AG10803 (cell line): ENCODE measurements at regions not wholly inside any gene's neighbourhood (a gene's known extent, or its start where the extent isn't known, plus 50 kb on each side); places are given as distances from the start of the nearest gene placed in this dataset.
"Not testable (repeated sequence)": the region's sequence is repeated elsewhere in the genome, so short reads cannot be mapped to it uniquely, and the experiment has no call there.

ENCODE experiments used
- DNase-seq: peaks from one replicate; pipeline ENCODE4 v3.0.0; 2010; ENCODE audit warnings: low read depth
- H3K4me3 ChIP-seq: 2 replicates; pipeline ENCODE4 v1.5.1; 2011; ENCODE audit warnings: mild to moderate bottlenecking, low read length, control low read depth
- TF ChIP-seq, protein P1 (sequence below): conservative IDR thresholded peaks from 2 replicates; pipeline ENCODE4 v1.5.1; 2011; ENCODE audit warnings: mild to moderate bottlenecking, low read length, control low read depth, inconsistent platforms

DNA sequence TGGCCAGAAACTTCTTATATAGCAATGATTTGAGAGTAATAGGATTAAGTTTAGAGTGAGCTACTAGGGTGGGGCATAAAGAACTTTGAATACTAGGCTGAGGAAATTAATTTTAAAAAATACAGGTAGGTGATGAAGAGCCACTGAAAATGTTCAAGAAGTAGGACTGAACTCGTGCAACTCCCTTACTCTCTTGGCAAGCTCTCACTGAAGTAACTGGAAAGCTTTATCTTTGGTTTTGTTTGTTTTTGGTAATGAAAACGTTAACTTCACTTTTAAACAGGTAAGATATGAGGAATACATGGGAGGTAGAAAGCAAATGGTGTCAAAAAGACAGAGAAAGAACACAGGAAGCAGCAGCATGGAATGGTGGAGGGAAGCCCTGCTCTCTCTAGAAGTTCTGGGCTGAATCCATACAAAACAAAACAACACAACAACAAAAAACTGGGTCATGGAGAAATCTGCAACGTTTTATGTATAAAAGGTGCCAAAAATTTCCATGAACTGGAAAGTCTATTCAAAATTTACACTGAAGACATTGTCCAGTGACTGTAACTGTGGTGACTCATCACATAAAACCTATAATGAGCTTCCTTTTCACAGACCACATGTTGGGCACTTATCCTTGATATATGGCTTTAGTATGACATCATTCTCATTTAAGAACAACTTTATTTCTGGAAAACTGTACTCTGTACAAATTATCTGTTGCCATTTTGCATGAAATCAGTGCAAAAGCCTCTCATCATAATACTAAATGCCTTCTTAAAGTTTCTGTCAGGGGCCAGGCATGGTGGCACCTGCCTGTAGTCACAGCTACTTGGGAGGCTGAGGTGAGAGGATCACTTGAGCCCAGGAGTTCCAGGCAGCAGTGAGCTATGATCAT lies 91.2 kb upstream of the CHD1 start:
- TF ChIP-seq, protein P1, sequence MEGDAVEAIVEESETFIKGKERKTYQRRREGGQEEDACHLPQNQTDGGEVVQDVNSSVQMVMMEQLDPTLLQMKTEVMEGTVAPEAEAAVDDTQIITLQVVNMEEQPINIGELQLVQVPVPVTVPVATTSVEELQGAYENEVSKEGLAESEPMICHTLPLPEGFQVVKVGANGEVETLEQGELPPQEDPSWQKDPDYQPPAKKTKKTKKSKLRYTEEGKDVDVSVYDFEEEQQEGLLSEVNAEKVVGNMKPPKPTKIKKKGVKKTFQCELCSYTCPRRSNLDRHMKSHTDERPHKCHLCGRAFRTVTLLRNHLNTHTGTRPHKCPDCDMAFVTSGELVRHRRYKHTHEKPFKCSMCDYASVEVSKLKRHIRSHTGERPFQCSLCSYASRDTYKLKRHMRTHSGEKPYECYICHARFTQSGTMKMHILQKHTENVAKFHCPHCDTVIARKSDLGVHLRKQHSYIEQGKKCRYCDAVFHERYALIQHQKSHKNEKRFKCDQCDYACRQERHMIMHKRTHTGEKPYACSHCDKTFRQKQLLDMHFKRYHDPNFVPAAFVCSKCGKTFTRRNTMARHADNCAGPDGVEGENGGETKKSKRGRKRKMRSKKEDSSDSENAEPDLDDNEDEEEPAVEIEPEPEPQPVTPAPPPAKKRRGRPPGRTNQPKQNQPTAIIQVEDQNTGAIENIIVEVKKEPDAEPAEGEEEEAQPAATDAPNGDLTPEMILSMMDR: no peak
- DNase-seq: peak; percentile 94
- no peak overlapping the region for H3K4me3 ChIP-seq

DNA sequence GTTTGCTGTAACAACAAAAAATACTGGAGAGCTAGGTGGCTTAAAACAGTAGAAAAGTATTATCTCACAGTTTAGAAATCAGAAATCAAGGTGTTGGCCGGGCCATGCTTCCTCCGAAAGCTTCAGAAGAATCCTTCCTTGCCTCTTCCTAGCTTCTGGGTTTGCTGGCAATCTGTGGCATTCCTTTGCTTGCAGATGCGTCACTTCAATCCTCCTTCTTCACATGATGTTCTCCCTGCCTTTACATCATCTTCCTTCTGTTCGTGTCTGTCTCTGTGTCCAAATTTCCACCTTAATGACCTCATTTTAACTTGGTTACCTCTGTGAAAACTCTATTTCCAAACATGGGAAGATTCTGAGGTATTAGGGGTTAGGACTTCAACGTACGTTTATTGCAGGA lies 90.4 kb upstream of the CHD1 start:
- TF ChIP-seq, protein P1: no peak

DNA sequence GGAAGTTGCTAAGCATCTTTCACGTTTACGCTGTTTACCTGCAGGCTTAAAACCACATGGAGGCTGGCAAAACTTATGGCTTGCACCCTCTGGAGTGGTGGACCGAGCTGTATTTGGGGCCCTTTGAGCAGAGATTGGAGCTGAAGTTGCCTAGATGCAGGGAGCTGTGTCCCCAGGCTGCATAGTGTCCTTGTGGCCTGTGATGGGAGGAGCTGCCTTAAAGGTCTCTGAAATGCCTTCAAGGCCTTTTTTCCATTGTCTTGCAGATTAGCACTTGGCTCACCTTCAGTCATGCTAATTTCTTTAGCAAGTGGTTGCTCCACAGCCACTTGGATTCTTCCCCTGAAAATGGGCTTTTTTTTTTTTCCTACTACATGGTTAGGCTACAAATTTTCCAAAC lies 81.5 kb upstream of the CHD1 start:
- TF ChIP-seq, protein P1: no peak
- DNase-seq: no peak

More for the DNA sequence above, 90.4 kb upstream of the CHD1 start:
- peak; percentile 66 for DNase-seq
- no peak overlapping the region for H3K4me3 ChIP-seq

DNA sequence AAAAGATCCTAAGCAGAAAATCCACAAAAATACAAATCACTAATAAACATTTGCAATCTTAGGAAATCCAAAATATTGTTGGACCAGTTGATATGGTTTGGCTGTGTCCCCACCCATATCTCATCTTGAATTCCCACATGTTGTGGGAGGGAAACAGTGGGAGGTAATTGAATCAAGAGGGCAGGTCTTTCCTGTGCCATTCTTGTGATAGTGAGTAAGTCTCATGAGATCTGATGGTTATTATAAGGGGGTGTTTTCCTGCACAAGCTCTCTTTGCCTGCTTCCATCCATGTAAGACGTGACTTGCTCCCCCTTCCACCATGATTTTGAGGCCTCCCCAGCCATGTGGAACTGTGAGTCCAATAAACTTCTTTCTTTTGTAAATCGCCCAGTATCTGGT lies 79.2 kb upstream of the CHD1 start:
- not testable (repeated sequence) for DNase-seq, H3K4me3 ChIP-seq

More for the DNA sequence above, 81.5 kb upstream of the CHD1 start:
- no peak overlapping the region for H3K4me3 ChIP-seq

DNA sequence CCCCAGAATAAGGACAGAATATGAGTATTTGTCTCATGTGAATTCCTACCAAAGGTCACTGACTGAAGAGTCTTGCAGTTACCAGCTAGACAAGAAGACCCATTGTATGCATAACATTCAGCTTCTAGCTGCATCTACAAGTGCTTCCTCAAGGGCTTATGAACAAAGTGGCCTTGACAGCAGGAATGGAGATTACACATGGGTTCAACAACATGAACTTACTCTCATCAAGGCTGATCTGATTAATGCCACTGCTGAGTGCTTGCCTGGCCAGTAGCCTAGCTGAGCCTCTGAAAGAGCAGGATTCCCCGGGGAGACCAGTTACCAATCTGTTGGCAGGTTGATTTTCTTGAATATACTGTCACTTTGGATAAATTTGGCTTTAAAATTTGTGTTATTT lies 76.7 kb upstream of the CHD1 start:
- no peak for DNase-seq
- H3K4me3 ChIP-seq: no peak overlapping the region
- TF ChIP-seq, protein P1: no peak

DNA sequence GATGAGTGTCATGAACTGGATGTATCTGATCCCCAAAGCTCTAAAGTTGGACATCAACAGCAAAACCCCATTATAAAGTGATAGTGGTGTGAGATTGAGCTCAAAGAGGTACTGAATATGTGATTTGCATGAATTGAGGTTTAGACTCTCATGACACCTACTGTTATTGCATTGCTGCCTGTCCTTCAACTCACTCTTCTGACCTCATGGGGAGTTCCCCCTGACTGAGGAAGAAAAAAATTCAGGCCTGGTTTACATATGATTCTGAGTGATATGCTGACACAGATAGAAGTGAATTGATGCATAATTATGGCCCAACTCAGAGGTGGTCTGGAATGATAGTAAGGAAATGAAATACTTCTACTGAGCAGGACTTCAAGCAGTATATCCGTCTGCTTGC lies 76.2 kb upstream of the CHD1 start:
- TF ChIP-seq, protein P1: no peak
- DNase-seq: no peak

DNA sequence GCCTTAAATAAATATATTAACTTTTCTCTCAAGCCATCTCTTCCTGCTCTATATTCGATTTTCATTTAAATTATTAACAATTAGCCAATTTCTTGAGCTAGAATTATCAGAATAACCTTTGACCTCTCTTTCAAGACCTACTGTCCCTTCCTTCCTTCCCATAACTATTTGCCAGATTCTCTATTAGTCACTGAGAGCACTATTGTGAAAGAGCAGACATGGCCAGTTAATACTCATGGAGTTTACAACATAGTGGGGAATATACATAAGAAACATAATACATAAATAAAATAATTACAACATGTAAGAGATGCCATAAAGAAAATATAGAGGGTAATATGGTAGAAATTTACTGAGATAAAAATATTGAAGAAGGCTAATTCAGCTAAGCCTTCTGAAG lies 72.1 kb upstream of the CHD1 start:
- no peak for DNase-seq
- TF ChIP-seq, protein P1: no peak
- no peak overlapping the region for H3K4me3 ChIP-seq

More for the DNA sequence above, 76.2 kb upstream of the CHD1 start:
- H3K4me3 ChIP-seq: no peak overlapping the region
